ENCODE measurements at regions not wholly inside any gene's neighbourhood (a gene's known extent, or its start where the extent isn't known, plus 50 kb on each side); places are given as distances from the start of the nearest gene placed in this dataset.

- Histone ChIP-seq H3K9me3 (replicated peaks; ENCODE audit: insufficient read depth, low read length) (no peaks in the 10 kb centered on the region), H3K27me3 (replicated peaks; ENCODE audit: insufficient read depth, low read length) (no peaks in the 10 kb centered on the region), H2AFZ (ENCODE audit: low read length) (no peak overlapping the region), H3K36me3 (replicated peaks; ENCODE audit: insufficient read depth, low read length) (no peaks in the 10 kb centered on the region), H3K4me1 (ENCODE audit: low read length) (no peaks in the 10 kb centered on the region), H3F3A (ENCODE audit: insufficient read depth, low read length) (no peaks in the 10 kb centered on the region), H3K9me2 (replicated peaks; ENCODE audit: insufficient read depth, low read length) (no peaks in the 10 kb centered on the region), H3K4me2 (ENCODE audit: low read depth, low read length) (no peak overlapping the region), H3K27ac (ENCODE audit: low read length) (no peak overlapping the region), H3K79me2 (ENCODE audit: low read length) (no peaks in the 10 kb centered on the region), H3K9ac (ENCODE audit: low read length) (no peak overlapping the region), H4K20me1 (ENCODE audit: insufficient read depth, low read length) (no peaks in the 10 kb centered on the region), H3K4me3 (ENCODE audit: low read length) (no peak overlapping the region)
- no peak for TF ChIP-seq EZH2phosphoT487 (IDR thresholded peaks at IDR 0.05; ENCODE audit: low read length)
- TF ChIP-seq CTCF (IDR thresholded peaks at IDR 0.05; ENCODE audit: low read length): no peak
- DNase-seq: no peak
These were observed 57.8 kb upstream of the C15orf39 start for GRCh38 chr15:75143738-75144334.

- no peaks in the 10 kb centered on the region for H4K20me1 ChIP-seq (ENCODE audit: insufficient read depth, low read length)
- H3F3A ChIP-seq (ENCODE audit: insufficient read depth, low read length): no peaks in the 10 kb centered on the region
- no peaks in the 10 kb centered on the region for H3K9me3 ChIP-seq (replicated peaks; ENCODE audit: insufficient read depth, low read length)
- no peak overlapping the region for H3K9ac ChIP-seq (ENCODE audit: low read length)
- H3K27ac ChIP-seq (ENCODE audit: low read length): no peak overlapping the region
- no peak for DNase-seq
- no peaks in the 10 kb centered on the region for H3K9me2 ChIP-seq (replicated peaks; ENCODE audit: insufficient read depth, low read length)
- H3K4me3 ChIP-seq (ENCODE audit: low read length): no peak overlapping the region
- H3K79me2 ChIP-seq (ENCODE audit: low read length): no peaks in the 10 kb centered on the region
- H3K4me2 ChIP-seq (ENCODE audit: low read depth, low read length): no peak overlapping the region
- no peak overlapping the region for H2AFZ ChIP-seq (ENCODE audit: low read length)
- no peak for TF ChIP-seq CTCF (IDR thresholded peaks at IDR 0.05; ENCODE audit: low read length)
- H3K36me3 ChIP-seq (replicated peaks; ENCODE audit: insufficient read depth, low read length): no peaks in the 10 kb centered on the region
- H3K27me3 ChIP-seq (replicated peaks; ENCODE audit: insufficient read depth, low read length): no peaks in the 10 kb centered on the region
- no peaks in the 10 kb centered on the region for H3K4me1 ChIP-seq (ENCODE audit: low read length)
These were observed 56.4 kb upstream of the C15orf39 start for GRCh38 chr15:75145027-75145841.

- no peaks in the 10 kb centered on the region for H4K20me1 ChIP-seq (ENCODE audit: insufficient read depth, low read length)
- H3K9ac ChIP-seq (ENCODE audit: low read length): no peak overlapping the region
- no peaks in the 10 kb centered on the region for H3K36me3 ChIP-seq (replicated peaks; ENCODE audit: insufficient read depth, low read length)
- H2AFZ ChIP-seq (ENCODE audit: low read length): no peak overlapping the region
- TF ChIP-seq EZH2phosphoT487 (IDR thresholded peaks at IDR 0.05; ENCODE audit: low read length): no peak
- no peak for TF ChIP-seq CTCF (IDR thresholded peaks at IDR 0.05; ENCODE audit: low read length)
- TF ChIP-seq EZH2 (optimal IDR thresholded peaks at IDR 0.05; ENCODE audit: low read depth, low read length): no peak
- H3K27me3 ChIP-seq (replicated peaks; ENCODE audit: insufficient read depth, low read length): no peaks in the 10 kb centered on the region
- H3K4me2 ChIP-seq (ENCODE audit: low read depth, low read length): no peak overlapping the region
- H3K27ac ChIP-seq (ENCODE audit: low read length): no peak overlapping the region
- no peak overlapping the region for H3K4me3 ChIP-seq (ENCODE audit: low read length)
- H3K9me3 ChIP-seq (replicated peaks; ENCODE audit: insufficient read depth, low read length): no peaks in the 10 kb centered on the region
- DNase-seq: no peak
- H3K9me2 ChIP-seq (replicated peaks; ENCODE audit: insufficient read depth, low read length): no peaks in the 10 kb centered on the region
- H3F3A ChIP-seq (ENCODE audit: insufficient read depth, low read length): no peaks in the 10 kb centered on the region
- no peaks in the 10 kb centered on the region for H3K79me2 ChIP-seq (ENCODE audit: low read length)
- H3K4me1 ChIP-seq (ENCODE audit: low read length): peaks cover 5% of the 10 kb centered on the region; the same call in 1 of the 2 replicates
These were observed 53.4 kb upstream of the C15orf39 start for GRCh38 chr15:75148280-75148679.
